ENCODE measurements at regions not wholly inside any gene's neighbourhood (a gene's known extent, or its start where the extent isn't known, plus 50 kb on each side); places are given as distances from the start of the nearest gene placed in this dataset.

- TF ChIP-seq CTCF (IDR thresholded peaks at IDR 0.05) (no peak), POLR2A (IDR thresholded peaks at IDR 0.05) (no peak), POLR2AphosphoS5 (IDR thresholded peaks at IDR 0.05; ENCODE audit: insufficient read depth in 1 of 2, low read depth in 1 of 2) (no peak)
Observed at GRCh38 chr7:106466867-106467266, 182.1 kb upstream of the NAMPT start.
